AG09309 (cell line): ENCODE measurements at regions not wholly inside any gene's neighbourhood (a gene's known extent, or its start where the extent isn't known, plus 50 kb on each side); places are given as distances from the start of the nearest gene placed in this dataset.
A peak's percentile ranks its signal among the peaks of the same experiment; 100 is the strongest.

Experiments used
- DNase-seq: peaks from one replicate; pipeline ENCODE4 v3.0.0-alpha.2; 2010; ENCODE audit warnings: low read depth
- H3K4me3 ChIP-seq: 2 replicates; pipeline ENCODE4 v1.5.1; 2011; ENCODE audit warnings: mild to moderate bottlenecking, low read depth, low read length, moderate library complexity; ENCODE audit not compliant: control insufficient read depth
- TF ChIP-seq, protein P1 (sequence below): IDR thresholded peaks from 2 replicates; pipeline ENCODE4 v1.5.1; 2011; ENCODE audit warnings: mild to moderate bottlenecking, low read depth, low read length, inconsistent platforms; ENCODE audit not compliant: insufficient read depth, control insufficient read depth; ENCODE audit errors: missing control alignments

DNA sequence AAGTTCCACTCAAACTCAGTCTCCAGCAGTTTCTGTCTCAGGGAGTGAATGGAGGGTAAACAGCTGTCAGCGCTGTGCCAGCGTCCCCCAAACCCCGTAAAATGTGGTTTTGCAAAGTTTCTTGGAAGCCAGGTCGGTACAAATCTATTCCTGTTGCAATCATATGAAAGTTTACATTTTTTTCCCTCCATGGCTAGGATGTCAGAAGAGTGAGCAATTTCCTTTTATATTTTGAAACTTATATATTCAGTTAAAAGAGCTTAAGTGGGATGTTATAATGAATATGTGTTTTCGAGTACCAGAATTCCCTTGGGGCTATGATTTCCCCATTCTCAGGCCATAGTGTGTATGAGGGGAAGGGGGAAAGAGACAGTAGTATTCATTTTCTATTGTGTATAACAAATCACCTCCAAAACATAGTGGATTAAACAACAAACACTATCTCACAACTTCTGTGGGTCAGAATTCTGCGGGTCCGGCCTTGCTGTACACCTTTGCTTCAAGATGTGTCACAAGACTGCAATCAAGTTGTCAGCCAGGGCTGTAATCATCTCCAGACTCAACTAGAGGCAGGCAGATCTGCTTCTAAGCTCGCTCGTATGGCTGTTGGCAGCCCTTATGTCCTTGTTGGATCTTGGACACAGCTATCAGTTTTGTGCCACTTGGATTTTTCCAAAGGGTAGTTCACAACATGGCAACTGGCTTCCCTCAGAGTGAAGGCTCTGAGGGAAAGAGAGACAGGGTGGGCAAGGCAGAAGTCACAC lies 107.4 kb downstream of the SNX18 start:
- peak; percentile 61 for DNase-seq
- H3K4me3 ChIP-seq = no peak overlapping the region
- TF ChIP-seq, protein P1, sequence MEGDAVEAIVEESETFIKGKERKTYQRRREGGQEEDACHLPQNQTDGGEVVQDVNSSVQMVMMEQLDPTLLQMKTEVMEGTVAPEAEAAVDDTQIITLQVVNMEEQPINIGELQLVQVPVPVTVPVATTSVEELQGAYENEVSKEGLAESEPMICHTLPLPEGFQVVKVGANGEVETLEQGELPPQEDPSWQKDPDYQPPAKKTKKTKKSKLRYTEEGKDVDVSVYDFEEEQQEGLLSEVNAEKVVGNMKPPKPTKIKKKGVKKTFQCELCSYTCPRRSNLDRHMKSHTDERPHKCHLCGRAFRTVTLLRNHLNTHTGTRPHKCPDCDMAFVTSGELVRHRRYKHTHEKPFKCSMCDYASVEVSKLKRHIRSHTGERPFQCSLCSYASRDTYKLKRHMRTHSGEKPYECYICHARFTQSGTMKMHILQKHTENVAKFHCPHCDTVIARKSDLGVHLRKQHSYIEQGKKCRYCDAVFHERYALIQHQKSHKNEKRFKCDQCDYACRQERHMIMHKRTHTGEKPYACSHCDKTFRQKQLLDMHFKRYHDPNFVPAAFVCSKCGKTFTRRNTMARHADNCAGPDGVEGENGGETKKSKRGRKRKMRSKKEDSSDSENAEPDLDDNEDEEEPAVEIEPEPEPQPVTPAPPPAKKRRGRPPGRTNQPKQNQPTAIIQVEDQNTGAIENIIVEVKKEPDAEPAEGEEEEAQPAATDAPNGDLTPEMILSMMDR = no peak

DNA sequence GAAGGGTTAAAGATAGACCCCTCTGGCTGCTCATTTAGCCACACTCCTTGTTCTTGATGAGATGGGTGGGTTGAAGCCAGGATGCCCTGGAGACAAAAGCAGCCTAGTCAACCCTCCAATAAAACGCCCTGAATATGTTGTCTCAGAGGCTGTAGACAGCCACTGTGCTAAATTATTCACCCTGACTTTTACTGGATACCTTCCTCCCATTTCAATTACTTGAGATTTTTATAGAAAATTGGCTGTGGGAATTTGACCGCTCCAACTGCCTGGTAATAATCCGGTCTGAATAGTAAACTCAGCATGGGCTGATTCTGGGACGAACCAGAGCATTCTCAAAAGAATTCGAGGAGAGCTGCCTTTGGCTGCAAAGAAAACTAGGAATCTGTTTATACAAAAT lies 104.2 kb downstream of the SNX18 start:
- no peak for DNase-seq
- TF ChIP-seq, protein P1 = no peak

DNA sequence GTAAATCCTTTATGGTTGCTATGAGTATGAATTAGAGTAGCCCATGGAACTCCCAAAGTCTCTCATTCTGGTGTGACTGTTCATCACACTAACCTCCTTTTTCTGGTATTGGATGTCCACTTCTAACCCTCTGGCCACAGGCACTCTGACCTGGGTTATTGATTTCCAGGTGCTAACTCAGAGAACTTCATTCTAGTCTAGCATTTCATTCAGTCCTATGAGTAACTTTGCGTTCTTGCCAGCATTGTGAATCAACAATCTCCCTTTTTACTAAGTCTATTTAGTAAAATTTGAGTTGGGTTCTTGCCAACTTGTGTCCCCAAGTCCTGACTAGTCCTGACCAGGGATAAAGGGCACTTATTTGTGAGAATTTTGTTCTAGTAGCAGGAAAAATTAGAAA lies 103.5 kb downstream of the SNX18 start:
- DNase-seq = no peak
- H3K4me3 ChIP-seq = no peak overlapping the region
- TF ChIP-seq, protein P1 = no peak

More for the DNA sequence above, 104.2 kb downstream of the SNX18 start:
- no peak overlapping the region for H3K4me3 ChIP-seq

DNA sequence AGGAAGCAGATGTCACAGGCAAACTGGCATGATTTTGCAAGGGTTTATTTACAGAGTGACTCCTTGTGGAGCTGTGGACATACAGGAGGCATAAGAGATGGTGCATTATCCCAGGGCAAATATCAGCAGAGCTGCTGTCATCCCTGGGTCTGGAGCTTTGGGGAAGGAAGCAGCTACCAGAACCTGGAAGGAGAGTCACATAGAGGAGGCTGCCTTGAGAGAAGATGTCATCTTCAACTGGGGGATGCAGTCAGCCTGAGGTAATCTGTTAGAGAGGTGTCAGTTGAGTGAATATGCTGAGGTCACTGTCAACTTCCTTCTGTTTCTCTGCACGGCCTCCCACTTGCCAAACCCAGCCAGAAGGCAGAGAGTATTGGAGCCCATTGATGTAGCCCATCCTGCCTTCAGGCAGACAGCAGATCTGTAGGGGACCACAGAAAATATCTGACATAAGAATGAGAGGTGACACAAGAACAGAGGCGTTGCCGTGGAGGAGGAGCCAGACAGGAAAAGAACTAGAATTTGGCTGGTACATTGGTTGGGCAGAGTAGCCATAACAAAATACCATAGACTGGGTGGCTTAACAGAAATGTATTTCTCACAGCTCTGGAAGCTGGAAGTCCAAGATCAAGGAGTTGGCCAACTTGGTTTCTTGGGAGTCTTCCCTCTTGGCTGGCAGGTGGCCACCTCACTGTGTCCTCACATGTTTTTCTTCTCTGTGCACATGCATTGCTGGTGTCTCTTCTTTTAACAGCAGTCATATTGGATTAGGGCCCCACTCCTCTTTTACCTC lies 102.8 kb downstream of the SNX18 start:
- TF ChIP-seq, protein P1 = no peak
- H3K4me3 ChIP-seq = no peak overlapping the region
- no peak for DNase-seq

DNA sequence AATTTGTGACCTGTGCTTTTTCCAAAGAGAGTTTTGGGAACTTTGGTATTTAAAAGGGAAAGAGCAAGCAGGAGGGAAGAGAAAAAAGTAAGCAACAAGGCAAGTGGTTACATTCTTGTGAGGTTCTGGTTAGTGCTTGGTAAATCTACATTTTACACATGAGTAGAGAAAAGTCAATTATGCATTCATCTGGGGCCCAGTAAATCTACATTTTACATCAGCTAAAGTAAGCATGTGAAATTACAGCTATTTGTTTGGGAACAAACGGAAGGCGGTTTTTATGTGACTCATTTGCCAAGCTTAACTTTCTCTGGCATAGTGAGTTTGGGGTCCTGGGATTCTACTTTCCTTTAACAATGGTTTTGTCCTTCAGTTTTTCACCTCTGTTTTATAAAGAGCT lies 102.2 kb downstream of the SNX18 start:
- no peak overlapping the region for H3K4me3 ChIP-seq
- no peak for DNase-seq
- TF ChIP-seq, protein P1 = no peak

DNA sequence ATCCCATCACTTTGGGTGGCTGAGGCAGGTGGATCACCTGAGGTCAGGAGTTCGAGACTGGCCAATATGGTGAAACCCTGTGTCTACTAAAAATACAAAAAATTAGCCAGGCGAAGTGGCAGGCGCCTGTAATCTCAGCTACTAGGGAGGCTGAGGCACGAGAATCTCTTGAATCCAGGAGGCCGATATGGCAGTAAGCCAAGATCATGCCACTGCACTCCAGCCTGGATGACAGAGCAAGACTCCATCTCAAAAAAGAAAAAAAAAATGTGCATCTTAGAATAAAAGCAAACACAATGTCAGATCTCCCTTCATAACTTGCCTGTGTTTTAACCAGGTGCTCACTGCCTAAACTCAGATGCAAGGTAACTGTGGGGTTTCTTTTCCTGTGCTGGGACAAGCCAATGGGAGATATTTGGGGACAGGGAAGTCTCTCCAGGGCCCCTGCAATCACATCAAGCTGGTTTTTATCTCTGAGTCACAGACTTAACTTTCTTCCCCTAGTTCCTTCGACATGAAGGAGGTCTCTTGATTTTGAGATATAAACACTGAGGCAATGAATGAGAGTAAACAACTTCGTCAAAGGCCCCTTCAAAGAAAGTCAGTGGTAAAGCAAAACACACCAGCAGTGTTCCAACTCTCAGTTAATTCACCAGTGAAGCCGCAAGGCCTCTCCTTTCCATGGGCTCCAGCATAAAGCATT lies 99.1 kb downstream of the SNX18 start:
- no peak overlapping the region for H3K4me3 ChIP-seq
- TF ChIP-seq, protein P1 = no peak
- DNase-seq = no peak
